ENCODE measurements at regions not wholly inside any gene's neighbourhood (a gene's known extent, or its start where the extent isn't known, plus 50 kb on each side); places are given as distances from the start of the nearest gene placed in this dataset.

DNA sequence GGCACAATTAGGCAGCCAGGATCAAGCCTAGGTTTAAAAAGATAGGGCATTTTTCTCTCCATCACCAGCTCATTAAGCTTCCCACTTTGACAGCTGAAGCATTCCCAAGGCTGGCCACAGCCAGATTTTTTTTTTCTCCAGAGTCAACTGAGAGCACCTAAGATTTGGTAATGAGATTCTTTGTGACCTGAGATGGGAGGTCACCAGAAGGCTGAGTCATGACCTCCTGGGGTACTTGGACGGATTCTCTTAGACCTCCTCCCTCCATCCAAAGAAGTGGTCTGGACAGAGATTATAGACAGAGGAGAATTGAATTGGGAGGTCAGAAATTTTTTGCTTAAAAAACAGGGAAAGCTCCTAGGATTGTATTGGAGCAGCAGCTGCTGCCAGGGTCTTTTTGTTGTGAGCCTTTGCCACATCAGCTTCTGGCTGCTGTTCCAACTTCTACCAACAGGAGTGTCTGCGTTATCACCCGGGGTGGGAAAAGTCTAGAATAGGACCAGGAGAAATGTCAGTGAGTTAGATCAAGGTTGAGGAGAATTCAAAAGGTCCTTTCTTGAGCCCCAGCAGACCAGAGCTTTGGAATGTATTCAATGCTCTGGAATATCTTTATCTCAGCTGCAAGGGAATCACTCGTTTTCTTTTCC, 221.2 kb upstream of the N4BP1 start:
- TF ChIP-seq, protein P1, sequence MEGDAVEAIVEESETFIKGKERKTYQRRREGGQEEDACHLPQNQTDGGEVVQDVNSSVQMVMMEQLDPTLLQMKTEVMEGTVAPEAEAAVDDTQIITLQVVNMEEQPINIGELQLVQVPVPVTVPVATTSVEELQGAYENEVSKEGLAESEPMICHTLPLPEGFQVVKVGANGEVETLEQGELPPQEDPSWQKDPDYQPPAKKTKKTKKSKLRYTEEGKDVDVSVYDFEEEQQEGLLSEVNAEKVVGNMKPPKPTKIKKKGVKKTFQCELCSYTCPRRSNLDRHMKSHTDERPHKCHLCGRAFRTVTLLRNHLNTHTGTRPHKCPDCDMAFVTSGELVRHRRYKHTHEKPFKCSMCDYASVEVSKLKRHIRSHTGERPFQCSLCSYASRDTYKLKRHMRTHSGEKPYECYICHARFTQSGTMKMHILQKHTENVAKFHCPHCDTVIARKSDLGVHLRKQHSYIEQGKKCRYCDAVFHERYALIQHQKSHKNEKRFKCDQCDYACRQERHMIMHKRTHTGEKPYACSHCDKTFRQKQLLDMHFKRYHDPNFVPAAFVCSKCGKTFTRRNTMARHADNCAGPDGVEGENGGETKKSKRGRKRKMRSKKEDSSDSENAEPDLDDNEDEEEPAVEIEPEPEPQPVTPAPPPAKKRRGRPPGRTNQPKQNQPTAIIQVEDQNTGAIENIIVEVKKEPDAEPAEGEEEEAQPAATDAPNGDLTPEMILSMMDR (IDR thresholded peaks at IDR 0.05; ENCODE audit: poor library complexity): peak; percentile 16
- TF ChIP-seq EZH2 (IDR thresholded peaks at IDR 0.05; ENCODE audit: borderline replicate concordance) (no peak), EZH2phosphoT487 (IDR thresholded peaks at IDR 0.05; ENCODE audit: low read depth, severe bottlenecking, unreplicated experiment) (no peak)

Data from hepatocyte (in vitro differentiated cells).